GM10266 (cell line): ENCODE measurements at regions not wholly inside any gene's neighbourhood (a gene's known extent, or its start where the extent isn't known, plus 50 kb on each side); places are given as distances from the start of the nearest gene placed in this dataset.

Experiments used
- DNase-seq: peaks from one replicate; pipeline ENCODE4 v3.0.0; 2012; ENCODE audit errors: extremely low spot score
- CTCF ChIP-seq: IDR thresholded peaks from 2 replicates; pipeline ENCODE4 v1.5.1; 2012; ENCODE audit warnings: mild to moderate bottlenecking, low read depth; ENCODE audit not compliant: control insufficient read depth, insufficient read depth; ENCODE audit errors: missing control alignments

- no peak for TF ChIP-seq CTCF
Observed at GRCh38 chr3:78516937-78517336, 1250.9 kb downstream of the ROBO1 start.

GRCh38 chr3:78517965-78518364 is 1249.8 kb downstream of the ROBO1 start:
- no peak for DNase-seq
- TF ChIP-seq CTCF: no peak

More at GRCh38 chr3:78516937-78517336, 1250.9 kb downstream of the ROBO1 start:
- DNase-seq: no peak

GRCh38 chr3:78519281-78519680 is 1248.5 kb downstream of the ROBO1 start:
- no peak for DNase-seq
- no peak for TF ChIP-seq CTCF

- DNase-seq: no peak
- no peak for TF ChIP-seq CTCF
Observed at GRCh38 chr3:78529601-78530000, 1238.2 kb downstream of the ROBO1 start.

- no peak for TF ChIP-seq CTCF
- no peak for DNase-seq
Observed at GRCh38 chr3:78540485-78540884, 1227.3 kb downstream of the ROBO1 start.

- DNase-seq: no peak
Observed at GRCh38 chr3:78545827-78546226, 1222.0 kb downstream of the ROBO1 start.

More at GRCh38 chr3:78545827-78546226, 1222.0 kb downstream of the ROBO1 start:
- TF ChIP-seq CTCF: no peak
